ENCODE measurements at regions not wholly inside any gene's neighbourhood (a gene's known extent, or its start where the extent isn't known, plus 50 kb on each side); places are given as distances from the start of the nearest gene placed in this dataset.

DNA sequence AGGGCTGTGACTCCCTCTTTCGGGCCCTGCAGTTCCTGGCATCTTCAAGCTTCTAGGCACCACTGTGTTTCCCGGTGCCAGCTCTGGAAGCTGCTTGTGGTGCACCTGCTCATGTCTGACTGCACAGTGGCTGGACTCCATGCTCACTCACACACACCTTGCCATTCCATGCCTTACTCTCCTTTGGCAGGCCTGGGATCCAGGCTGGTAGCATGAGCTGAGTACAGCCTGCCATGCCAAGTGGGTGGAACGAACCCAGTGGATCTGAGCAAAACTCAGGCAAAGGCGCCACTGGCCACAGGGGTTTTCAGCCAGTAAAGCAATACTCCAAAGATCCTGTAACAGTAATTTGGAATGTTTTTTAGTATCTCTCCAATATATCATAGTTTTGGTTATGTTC is 902.7 kb upstream of the USP15 start:
- Histone ChIP-seq H3K4me3 (no peak overlapping the region), H3K9me3 (no peaks in the 10 kb centered on the region), H3K4me1 (ENCODE audit: control insufficient read depth in 1 of 2, low read depth in 2 of 2) (no peaks in the 10 kb centered on the region), H3K27ac (no peak overlapping the region), H3K27me3 (replicated peaks; ENCODE audit: insufficient read depth) (no peaks in the 10 kb centered on the region), H3K36me3 (no peaks in the 10 kb centered on the region)
- DNase-seq (ENCODE audit: low spot score) (no peak), ATAC-seq (ENCODE audit: insufficient number of reproducible peaks, low FRiP score, low read depth) (no peak)
- TF ChIP-seq, protein P1, sequence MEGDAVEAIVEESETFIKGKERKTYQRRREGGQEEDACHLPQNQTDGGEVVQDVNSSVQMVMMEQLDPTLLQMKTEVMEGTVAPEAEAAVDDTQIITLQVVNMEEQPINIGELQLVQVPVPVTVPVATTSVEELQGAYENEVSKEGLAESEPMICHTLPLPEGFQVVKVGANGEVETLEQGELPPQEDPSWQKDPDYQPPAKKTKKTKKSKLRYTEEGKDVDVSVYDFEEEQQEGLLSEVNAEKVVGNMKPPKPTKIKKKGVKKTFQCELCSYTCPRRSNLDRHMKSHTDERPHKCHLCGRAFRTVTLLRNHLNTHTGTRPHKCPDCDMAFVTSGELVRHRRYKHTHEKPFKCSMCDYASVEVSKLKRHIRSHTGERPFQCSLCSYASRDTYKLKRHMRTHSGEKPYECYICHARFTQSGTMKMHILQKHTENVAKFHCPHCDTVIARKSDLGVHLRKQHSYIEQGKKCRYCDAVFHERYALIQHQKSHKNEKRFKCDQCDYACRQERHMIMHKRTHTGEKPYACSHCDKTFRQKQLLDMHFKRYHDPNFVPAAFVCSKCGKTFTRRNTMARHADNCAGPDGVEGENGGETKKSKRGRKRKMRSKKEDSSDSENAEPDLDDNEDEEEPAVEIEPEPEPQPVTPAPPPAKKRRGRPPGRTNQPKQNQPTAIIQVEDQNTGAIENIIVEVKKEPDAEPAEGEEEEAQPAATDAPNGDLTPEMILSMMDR (IDR thresholded peaks at IDR 0.05): no peak

DNA sequence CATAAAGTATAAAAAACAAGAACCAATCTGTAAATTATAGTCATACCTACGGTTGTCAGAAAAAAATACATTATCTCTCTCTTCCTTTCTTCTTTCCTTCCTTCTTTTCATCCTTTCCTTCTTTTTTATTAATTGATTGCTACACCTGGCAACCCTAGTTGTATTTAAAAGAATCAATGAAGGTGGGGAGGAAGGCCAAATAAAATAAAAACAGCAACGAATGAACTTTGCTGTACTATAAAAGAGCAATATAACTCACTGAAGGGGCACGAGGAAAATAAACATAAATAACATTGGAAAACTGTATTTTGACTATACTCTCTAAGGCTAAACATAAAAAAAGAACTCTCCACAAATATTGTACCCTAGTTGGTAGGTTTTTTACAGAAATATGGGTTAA is 898.2 kb upstream of the USP15 start:
- DNase-seq (ENCODE audit: low spot score) (no peak), ATAC-seq (ENCODE audit: insufficient number of reproducible peaks, low FRiP score, low read depth) (no peak)
- H3K27ac ChIP-seq: no peak overlapping the region
- H3K4me1 ChIP-seq (ENCODE audit: control insufficient read depth in 1 of 2, low read depth in 2 of 2): no peaks in the 10 kb centered on the region
- no peaks in the 10 kb centered on the region for H3K9me3 ChIP-seq
- H3K4me3 ChIP-seq: no peak overlapping the region
- no peaks in the 10 kb centered on the region for H3K27me3 ChIP-seq (replicated peaks; ENCODE audit: insufficient read depth)
- TF ChIP-seq, protein P1 (IDR thresholded peaks at IDR 0.05): no peak
- H3K36me3 ChIP-seq: no peaks in the 10 kb centered on the region

DNA sequence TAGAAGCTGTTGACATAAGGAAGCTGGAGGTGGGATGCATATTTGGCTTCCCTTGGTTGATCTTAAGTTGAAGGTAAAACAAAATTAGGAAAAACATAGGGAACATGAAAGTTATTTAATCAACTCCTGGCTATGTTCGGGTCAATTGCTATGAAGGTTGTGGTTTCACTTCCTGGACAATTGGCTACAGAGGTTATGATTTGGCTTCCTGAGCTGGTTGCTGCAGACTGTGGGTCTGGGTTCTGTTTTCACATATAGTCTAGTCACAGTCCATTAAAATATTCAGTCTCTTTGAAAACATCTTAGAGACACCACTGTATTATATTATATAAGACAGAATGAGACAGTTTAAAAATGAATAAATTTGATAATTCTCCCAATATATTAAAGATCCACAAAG is 895.2 kb upstream of the USP15 start:
- Histone ChIP-seq H3K36me3 (no peaks in the 10 kb centered on the region), H3K27me3 (replicated peaks; ENCODE audit: insufficient read depth) (no peaks in the 10 kb centered on the region), H3K9me3 (no peaks in the 10 kb centered on the region), H3K27ac (no peak overlapping the region), H3K4me1 (ENCODE audit: control insufficient read depth in 1 of 2, low read depth in 2 of 2) (no peaks in the 10 kb centered on the region), H3K4me3 (no peak overlapping the region)
- TF ChIP-seq, protein P1 (IDR thresholded peaks at IDR 0.05): no peak
- ATAC-seq (ENCODE audit: insufficient number of reproducible peaks, low FRiP score, low read depth) (no peak), DNase-seq (ENCODE audit: low spot score) (no peak)

DNA sequence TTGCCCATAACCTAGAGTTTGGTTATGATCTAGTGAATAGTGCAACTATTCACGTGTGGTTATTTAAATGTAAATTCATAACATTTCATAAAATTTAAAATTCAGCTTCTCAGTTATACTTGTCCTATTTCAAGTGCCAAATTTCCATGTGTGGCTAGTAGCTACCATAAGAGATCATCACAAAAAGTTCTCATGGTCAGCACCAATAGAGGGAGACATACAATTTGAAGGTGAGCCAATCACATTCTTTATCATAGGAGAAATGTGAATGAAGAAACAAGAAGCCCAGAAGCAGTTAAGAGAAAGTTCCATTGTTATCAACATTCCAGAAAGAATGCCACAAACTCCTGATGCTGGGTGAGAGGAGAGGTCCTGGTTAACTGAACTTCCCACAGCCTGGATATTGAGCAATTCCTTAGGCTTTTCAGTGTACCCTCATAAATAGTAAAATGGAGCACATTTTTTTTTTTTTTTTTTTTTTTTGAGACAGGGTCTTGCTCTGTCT is 892.9 kb upstream of the USP15 start:
- Histone ChIP-seq H3K36me3 (no peaks in the 10 kb centered on the region), H3K4me3 (no peak overlapping the region), H3K27ac (no peak overlapping the region), H3K27me3 (replicated peaks; ENCODE audit: insufficient read depth) (no peaks in the 10 kb centered on the region), H3K4me1 (ENCODE audit: control insufficient read depth in 1 of 2, low read depth in 2 of 2) (no peaks in the 10 kb centered on the region), H3K9me3 (no peaks in the 10 kb centered on the region)
- no peak for DNase-seq (ENCODE audit: low spot score)
- no peak for ATAC-seq (ENCODE audit: insufficient number of reproducible peaks, low FRiP score, low read depth)
- TF ChIP-seq, protein P1 (IDR thresholded peaks at IDR 0.05): no peak

DNA sequence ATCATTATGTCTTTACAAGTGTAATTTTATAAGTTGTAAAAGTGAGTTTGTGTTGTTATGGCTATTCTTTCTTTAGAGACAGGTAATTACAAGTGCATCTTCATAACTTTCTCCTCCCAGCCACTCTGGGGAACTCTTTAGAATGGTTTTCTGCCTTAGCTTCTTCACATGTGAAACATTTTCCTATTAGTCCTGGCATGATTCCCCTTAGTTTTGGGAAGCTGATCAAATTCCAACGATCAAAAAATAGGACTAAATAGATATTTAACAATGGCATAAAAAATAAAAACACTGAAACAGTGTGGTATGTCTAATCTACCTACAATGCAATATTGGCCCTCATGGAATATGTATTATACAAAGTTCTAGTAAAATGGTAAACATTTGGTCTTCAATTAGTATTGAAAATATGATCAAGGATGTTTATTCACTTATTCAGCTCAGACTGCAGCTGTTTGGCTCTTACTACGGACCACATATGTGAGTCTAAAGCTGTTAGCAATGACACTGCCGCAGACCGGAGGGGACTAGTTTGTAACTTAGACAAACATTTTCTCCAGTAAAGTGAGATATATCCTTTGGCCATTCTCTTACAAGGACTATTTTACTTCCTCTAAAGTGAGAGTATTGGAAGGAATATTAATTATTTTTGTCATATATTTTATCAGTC is 890.8 kb upstream of the USP15 start:
- TF ChIP-seq, protein P1 (IDR thresholded peaks at IDR 0.05): no peak
- Histone ChIP-seq H3K4me1 (ENCODE audit: control insufficient read depth in 1 of 2, low read depth in 2 of 2) (no peaks in the 10 kb centered on the region), H3K36me3 (no peaks in the 10 kb centered on the region), H3K27me3 (replicated peaks; ENCODE audit: insufficient read depth) (no peaks in the 10 kb centered on the region), H3K4me3 (no peak overlapping the region), H3K9me3 (no peaks in the 10 kb centered on the region), H3K27ac (no peak overlapping the region)
- ATAC-seq (ENCODE audit: insufficient number of reproducible peaks, low FRiP score, low read depth) (no peak), DNase-seq (ENCODE audit: low spot score) (no peak)

All from thoracic aorta (tissue), 2 donors.